ENCODE measurements at regions not wholly inside any gene's neighbourhood (a gene's known extent, or its start where the extent isn't known, plus 50 kb on each side); places are given as distances from the start of the nearest gene placed in this dataset.

DNA sequence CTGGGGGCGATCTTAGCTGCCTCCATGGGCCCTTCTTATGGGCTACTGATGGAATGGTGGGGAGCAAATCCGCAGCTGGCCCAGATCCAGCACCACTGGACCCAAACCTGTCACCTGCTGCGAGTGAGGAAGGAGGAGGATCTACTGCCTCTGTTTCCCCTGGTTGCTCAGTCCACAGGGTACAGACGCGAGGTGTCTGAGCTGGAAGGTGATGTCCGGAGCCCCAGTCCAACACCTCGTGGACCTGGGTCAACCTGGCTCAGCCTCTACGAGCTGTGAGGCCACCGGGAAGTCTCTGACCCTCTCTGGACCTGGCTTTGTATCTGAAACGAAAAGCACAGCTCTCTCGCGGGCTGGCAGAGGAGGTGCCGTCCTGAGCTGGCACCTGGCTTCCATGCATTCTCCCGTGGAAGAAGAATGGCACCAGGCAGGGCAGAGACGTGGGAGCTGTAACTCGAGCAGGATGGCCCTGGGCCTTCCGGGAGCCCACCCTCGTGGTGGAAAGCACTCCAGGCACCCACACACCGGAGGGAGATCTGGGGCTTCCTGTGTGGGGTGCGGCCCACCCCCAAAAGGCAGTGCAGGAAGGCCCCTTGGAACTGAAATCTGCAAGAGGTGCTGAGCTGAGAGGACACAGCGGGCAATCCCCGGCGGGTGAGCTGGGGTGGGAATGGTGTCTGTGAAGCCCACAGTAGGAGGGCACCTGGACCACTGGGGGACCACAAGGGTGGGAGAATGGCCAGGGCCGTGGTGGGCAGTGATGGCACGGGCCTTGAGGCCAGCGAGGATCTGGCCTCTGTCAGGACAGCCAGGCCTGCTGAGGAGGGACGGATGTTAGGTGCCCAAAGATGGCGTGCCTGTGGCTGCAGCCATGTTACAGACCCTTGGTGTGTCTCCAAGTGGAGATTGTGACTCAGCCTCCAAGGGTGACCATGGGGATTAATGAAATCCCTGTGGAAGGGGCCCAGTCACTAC, 133.4 kb downstream of the OLFM1 start:
- DNase-seq: no peak

DNA sequence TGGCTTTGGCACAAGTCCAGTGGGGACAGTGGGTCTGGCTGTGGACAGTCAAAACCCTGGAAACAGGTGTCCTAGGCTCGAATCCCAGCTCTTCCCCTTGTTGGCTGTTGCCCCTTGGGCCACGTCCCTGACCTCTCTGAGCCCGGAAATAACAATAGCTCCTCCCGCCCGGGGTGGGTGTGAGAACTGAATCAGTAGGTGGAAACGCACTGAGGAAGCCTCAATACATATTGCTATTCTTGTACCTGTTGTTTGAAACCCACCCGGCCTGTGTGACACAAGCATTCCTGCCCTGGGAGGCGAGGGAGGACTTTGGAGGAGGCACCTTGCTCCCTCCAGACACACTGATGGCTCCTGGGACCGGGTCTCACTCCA, 134.1 kb downstream of the OLFM1 start:
- no peak for DNase-seq

DNA sequence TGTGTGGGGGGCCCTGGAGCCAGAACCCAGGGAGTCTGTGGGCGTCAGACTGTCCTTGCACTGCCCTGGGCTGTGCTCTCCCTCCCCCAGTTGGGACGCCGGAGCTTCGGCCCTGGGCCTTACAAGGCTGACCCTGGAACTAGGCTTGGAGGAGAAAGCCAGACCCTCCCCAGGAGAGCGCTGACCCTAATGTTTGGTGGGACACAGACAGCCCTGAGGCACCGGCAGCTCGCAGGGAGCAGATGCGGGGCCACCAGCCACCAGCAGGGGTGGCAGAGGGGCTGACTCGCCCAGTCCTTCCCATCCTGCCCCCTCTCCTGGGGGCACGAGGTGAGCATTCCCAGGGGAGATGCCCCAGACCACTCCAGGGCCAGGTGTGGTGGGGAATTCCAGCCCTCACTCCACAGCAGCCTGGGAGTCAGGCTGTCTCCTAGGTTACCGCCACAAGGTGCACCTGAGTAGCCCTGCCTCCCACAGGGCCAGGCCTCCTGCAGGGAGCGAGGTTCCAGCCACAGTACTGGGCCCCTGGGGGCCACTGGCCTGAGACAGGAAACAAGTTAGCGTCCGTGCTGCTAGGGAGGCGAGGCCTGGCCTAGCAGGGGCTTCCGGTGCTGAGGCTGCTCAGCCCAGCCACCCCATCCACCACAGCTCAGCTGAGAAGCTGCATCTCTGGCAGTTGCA, 134.6 kb downstream of the OLFM1 start:
- no peak for DNase-seq

DNA sequence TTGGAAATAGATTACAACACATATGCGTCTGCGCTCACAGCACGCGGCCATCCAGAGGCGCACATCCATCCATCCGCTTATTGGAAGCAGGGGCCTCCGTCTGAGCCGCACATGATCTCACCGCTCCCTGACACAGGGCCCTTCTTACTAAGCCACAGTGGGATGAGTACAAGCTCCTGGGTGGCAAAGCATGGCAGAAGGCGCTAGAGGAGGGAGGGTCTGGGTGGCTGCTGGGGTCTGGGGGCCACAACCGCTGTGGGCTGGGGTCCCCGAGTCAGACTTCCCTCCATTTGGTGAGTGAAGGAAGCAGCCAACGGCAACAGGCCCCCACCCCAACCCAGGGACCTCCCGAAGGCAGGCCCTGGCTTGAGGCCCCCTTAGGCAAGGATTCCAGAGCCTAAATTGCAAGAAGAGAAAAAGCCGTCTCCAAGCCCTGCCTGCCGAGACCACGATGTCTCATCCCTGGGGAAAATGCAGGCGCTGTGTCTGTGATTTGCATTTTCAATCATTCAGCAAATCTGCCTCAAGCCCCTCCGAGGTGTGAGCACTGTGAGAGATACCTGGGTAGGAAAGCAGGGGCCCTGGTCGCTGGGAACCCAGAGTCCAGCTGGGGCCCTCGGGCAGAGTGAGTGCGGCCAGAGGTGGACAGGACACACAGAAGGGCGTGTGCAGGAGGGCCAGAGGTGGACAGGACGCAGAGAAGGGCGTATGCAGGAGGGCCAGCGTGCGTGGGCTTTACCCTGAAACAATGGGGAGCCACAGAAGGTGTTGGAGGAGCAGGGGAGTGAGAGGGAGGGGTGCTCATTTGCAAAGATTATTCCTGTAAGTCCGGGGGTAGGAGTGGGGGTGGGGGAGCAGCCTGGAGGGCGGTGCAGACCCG, 135.7 kb downstream of the OLFM1 start:
- no peak for DNase-seq

DNA sequence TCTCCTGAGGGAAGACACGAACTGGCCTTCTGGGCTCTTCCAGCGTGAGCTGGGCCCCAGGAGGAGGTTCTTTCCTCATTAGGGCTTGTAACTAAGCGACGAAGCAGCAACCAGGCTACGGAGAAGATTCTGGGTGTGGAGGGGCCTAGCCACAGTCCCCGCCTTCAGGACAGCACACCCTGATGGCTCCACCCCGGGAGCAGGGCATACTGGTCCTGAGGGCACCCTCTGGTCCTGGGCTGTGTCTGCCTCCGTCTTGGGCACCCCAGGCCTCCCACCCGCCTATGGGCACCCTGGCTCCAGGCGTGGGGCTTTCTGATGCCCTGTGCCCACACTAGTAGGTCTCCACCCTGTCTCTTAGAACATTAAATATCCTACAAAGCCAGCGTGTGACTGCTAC, 136.4 kb downstream of the OLFM1 start:
- no peak for DNase-seq

DNA sequence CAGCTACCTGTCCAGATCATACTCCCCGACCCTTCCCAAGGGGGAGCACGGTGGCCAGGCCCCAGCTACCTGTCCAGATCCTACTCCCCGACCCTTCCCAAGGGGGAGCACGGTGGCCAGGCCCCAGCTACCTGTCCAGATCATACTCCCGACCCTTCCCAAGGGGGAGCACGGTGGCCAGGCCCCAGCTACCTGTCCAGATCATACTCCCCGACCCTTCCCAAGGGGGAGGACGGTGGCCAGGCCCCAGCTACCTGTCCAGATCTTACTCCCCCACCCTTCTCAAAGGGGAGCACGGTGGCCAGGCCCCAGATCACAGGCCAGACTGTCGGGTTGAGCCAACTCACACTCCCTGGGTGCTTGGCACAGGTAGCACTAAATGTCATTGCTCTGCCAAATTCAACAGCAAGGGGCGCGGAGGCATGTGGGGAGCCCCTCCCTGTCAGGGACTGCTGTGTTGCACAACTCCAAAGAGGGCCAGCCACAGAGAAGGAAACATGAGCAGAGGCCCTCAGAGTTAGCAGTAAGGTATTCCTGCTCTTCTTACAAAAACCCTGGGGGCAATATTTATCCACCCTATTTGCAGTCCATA, 136.9 kb downstream of the OLFM1 start:
- no peak for DNase-seq

DNA sequence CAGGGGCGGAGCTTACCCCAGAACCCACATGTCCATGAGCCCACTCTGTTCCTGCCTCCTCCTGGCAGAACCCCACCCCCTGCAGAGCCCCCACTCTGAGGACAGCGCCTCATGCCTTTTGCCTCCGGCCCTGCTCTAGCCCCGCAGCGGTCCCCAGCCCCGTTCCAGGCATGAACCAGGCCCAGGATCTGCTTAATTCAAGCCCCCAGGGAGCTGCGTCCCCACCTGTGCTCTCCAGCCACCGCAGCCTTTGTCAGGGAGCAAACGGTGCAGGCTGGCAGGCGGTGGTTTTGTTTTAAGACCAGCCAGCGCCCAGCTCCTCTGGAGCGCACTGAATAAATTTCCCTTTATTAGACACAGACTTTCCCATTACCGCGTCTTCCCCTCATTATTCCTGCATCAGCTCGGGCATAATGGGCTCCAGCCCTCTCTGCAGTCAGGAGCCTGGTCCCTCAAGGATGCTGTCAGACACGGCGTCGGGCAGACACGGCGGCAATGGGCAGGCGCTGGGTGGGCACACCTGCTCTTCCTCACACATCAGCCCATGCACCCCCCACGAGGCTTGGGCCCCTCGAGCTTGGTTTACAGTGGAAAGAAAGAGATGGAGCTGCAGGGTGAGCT, 137.6 kb downstream of the OLFM1 start:
- no peak for DNase-seq

DNA sequence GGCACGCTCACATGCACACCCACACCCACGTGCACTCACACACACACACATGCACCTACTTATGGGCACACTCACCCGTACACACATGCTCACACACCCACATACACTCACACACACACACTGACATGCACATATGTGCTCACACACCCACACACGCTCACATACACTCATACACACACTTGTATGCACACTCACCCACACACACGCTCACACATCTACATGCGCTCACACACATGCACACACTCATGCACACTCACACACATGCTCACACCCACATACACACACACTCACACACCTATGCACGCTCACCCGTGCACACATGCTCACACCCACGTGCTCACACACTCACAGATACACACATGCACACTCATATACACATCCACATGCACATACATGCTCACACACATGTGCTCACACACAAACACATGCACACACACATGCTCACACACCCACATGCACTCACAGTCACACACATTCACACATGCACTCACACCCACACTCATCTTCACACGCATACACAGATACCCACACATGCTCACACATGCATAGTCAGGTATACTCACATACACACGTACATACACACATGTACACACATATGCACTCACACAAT, 138.3 kb downstream of the OLFM1 start:
- no peak for DNase-seq

DNA sequence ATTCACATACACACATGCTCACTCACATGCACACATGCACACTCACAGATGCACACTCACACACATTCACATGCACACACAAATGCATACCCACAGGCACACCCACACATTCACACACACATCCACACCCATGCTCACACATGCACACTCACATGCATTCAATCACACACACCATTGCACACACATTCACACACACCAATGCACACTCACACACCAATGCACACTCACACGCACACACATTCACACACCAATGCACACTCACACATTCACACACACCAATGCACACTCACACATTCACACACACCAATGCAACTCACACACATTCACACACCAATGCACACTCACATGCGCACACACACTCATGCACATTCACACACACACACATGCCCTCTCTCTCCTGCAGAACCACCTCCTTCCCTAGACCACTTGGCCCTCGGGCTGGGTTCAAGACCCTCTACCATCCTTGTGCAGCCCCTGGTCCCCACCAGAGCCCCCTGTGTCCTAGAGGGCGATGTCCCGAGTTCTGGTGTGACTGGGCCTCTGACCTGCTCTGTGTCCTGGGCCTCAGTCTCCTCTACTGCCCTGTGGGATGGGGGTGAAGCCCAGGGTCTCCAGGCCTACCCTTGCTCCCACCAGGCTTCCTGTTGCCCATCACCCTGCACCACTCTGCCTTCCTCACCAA, 139.0 kb downstream of the OLFM1 start:
- DNase-seq: no peak

DNA sequence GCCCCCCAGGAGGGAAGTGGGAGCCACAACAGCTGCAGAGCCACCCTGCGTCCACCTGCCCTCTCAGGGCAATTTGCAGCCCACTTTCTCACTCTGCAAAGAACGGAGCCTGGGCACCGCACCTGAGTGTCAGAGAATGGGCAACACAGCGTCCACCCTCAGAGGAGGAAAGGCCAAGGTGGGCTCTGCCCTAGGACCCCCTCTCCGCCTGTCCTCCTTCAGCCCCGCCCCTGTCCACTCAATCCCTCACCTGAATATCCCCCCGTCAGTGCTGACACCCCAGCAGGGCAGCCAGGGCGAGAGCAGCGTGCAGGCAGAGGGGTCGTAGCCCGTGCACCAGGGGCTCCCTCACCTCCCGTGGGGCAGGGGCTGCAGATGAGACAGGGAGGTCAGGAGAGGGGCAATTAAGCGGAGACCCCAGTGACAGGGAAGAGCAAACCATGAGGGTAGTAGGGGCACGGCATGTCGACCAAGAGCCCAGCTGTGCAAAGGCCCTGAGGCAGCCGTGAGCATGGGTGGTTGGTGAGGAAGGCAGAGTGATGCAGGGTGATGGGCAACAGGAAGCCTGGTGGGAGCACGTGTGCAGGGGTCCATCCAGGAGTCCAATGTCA, 140.3 kb downstream of the OLFM1 start:
- no peak for DNase-seq

DNA sequence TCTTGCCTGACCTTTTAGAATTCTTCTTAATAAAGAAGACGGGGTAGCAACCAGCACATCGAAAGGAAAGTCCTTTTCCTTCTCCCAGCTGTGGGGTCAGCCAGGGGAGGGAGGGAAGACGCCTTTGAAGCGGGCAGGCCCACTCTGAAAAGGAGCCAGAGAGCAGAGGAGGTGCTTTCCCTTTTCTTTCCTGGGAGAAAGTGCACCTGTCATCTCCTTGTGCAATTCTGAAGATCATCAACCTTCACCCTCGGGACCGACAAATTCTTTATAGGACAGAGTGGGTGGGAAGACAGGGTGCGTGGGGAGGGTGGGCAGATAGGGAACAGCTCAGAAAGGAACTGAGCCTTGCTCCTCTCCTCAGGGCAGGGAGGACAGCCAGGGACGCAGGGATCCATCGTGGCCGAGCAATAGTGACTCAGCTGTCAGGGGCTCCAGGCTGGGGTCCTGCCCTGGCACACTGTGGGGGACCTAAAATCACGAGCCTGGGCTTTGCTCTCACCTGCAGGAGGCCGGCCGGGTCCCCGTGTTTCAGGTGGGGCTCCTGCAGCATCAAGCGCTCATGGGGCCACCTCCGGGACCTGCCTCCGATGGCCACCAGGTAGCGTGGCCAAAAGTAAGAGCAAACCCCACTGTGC, 141.0 kb downstream of the OLFM1 start:
- no peak for DNase-seq

DNA sequence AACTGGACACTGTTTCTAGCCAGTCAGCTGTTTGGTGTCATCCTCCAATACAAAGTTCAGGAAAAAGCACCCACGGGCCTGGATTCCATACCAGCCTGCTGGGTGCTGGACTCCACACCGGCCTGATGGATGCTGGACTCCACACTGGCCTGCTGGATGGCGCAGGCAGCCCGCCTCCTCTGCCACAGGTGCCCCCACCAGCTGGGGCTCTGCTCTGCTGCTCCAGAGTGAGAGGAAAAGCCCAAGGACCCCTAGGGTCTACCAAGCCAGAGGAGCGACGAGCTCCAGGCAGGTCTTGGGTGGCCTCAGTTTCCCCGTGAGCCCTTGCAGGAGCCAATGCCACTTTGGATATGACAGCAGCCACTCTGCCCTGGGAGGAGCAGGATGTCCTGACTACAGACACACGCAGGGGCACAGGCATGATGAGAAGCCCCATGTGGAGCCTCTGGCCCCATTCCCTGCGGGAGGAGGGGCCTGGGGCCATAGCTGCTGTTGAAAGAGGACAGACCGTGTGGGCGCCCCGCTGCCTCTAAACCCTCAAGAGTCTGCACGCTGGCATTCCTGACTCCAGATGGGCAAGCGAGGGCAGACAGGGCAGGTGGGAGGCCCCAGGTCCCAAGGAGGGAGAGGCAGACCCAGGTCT, 141.6 kb downstream of the OLFM1 start:
- no peak for DNase-seq

DNA sequence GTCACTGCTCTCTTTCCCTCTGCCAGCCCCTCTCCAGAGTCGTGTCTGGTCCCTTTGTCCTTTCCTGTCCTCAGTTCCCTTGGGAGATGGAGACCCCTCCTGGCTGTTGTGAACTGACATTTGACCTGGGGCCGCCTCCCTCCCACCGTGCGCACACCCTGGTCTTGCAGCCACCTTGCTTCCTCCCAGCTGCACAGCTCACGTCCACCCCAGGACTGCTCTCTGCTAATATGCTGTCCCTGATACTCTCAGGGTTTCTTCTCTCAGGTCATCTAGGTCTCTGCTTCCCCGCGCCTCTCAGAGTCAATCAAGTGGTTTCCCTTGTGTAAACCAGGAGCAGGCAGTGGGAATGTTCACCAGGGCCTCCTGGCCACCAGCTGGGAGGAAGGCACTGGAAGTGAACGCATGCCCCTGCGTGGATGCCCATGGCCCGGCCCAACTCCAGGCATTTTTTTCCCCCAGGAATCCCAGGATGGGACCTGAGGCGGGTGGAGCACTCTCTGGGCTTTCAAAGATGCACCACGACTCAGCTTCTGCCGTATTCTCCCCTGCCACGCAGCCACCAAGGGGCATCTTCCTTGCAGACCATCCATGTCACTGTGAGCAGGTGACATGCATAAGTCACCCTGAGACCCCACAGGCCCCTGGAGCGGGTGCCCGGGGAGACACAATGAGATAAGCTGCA, 142.4 kb downstream of the OLFM1 start:
- no peak for DNase-seq

DNA sequence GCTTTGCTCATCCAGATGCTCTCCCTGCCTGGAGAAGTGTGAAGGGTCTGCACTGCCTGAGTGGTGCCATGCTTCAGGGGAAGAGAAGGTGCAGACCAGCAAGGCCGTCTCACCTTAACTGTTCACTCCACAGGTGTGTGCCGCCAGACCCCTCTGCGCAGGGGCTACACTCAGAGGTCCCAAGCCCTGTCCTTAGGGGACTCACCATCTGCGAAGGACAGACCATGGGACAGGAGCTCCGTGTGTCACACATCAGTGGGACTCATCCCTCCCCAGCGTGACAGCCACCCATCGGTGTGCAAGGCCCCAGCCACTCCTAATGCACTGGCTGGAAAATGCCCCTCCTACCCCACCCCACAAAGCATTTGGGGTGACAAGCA, 142.9 kb downstream of the OLFM1 start:
- no peak for DNase-seq

DNA sequence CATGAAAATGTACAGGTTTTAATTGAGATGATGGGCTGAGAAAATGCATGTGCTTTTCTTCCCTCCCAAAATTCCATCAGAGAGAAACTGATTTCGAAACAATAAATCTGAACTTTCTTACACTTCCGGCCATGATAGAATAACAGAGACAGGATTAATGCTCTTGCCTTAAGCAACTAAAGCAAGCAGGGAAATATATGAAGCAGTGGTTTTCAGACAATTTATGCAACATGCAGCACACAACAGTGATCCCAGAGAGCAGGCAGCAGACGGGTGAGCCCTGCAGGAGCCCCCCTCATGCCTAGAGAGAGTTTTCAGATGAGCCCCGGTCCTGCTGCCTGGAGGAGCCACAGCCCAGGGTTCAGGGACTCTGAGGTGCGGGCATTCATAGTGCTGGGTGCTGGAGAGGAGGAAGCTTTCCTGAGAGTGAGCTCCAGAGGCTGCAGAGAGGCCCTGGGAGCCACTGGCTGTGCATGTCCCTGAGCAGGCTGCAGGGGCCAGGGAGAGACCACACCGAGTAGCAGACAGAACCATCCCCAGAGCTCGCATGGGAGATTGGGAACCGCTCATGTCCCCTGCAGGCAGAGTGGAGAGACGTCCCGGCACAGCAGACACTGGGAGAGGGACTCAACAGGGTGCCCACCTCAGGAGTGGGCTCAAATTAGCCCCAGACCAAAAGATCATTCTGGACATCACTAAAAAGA, 143.5 kb downstream of the OLFM1 start:
- DNase-seq: no peak

DNA sequence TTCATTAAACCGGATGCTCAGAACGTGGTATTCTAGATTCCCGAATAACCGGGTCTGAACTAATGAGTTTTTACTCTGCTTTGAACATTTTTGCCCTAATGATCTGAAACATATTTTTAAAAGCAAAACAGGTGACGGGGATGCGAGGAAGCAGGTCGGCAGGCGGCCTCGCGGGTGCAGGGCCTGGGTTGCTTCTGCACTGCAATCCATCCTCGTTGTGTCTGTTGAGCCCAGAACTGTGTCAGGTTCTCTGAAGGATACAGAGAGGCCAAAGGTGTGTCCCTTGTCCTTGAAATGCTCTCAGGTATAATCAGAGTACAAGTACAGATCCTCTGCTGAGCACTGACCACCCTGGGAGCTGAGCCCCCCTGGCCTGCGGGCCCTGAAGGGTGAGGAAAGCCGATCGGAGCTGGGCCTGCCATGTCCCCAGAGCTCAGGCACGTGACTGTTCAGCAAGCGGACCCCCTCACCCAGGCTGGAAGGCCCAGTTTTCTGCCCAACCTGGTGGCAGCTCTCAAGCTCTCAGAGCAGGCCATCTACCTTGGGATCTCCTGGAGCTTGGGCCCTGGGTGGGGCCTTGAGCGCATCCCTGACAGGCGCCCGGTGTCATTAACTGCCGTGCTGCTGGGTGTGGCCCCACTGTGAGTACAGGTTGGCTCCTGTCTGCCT, 151.8 kb downstream of the OLFM1 start:
- DNase-seq: no peak

DNA sequence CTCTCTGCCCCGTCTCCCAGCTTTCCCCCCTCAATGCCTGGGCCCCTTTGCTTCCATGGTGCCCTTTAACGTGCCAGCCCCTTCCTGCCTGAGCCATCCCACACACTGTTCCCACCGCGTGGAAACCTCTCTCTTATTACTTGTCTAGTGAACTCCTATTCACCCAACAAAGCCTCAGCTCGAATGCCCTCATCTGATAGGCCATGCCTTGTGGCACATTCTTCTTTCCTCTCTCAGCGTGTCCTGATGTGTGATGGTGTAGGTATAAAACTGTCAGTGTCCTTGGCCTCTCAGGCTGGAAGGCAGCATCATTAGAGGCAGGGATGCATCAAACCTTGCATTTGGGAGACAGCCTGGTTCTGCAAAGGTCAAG, 152.3 kb downstream of the OLFM1 start:
- no peak for DNase-seq

DNA sequence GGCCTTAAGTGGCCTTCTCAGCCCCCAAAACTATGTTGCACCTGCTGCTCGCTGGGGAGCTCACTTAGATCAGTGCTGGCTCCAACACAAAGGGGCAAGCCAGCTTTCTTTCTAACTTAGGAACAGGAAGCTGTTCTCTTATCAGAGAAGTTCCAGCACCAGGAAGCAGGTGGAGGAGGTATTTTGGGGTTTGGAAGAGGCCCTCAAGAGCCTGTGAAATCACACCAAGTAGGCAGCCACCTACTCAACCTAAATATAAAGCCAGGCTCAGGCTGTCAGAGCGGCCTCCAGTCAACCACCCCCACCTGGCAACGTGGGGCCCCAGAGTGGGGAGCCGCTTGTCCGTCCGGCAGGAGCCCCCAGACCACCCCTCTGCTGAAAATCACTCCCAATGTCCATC, 152.8 kb downstream of the OLFM1 start:
- no peak for DNase-seq
